HepG2 (cell line): ENCODE measurements at regions not wholly inside any gene's neighbourhood (a gene's known extent, or its start where the extent isn't known, plus 50 kb on each side); places are given as distances from the start of the nearest gene placed in this dataset.
A peak's percentile ranks its signal among the peaks of the same experiment; 100 is the strongest.

ENCODE experiments used
- ARID5B ChIP-seq: IDR thresholded peaks from 2 replicates; pipeline ENCODE4 v1.4.0; 2020; ENCODE audit warnings: mild to moderate bottlenecking, missing genetic modification reagents
- ATF1 ChIP-seq: IDR thresholded peaks from 2 replicates; pipeline ENCODE4 v1.6.1; 2016; ENCODE audit warnings: mild to moderate bottlenecking, control low read depth
- CEBPG ChIP-seq: IDR thresholded peaks from 2 replicates; pipeline ENCODE4 v1.6.1; 2016
- GATAD2A ChIP-seq: IDR thresholded peaks from 2 replicates; pipeline ENCODE4 v1.6.1; 2016
- HDAC2 ChIP-seq: sonication (generic); formaldehyde crosslinking; IDR thresholded peaks from 2 replicates; pipeline ENCODE4 v1.4.0; 2020; ENCODE audit warnings: missing genetic modification reagents
- HOMEZ ChIP-seq: IDR thresholded peaks from 2 replicates; pipeline ENCODE4 v1.6.1; 2016; ENCODE audit warnings: low read depth
- ISL2 ChIP-seq: sonication (generic); formaldehyde crosslinking; IDR thresholded peaks from 2 replicates; pipeline ENCODE4 v1.5.0; 2020; ENCODE audit warnings: missing genetic modification reagents
- NR2C2 ChIP-seq: sonication (generic); formaldehyde crosslinking; IDR thresholded peaks from 2 replicates; pipeline ENCODE4 v1.4.0; 2020; ENCODE audit warnings: missing genetic modification reagents, mild to moderate bottlenecking, moderate library complexity, borderline replicate concordance
- SALL1 ChIP-seq: sonication (generic); formaldehyde crosslinking; IDR thresholded peaks from 2 replicates; pipeline ENCODE4 v1.8.0; 2022; ENCODE audit warnings: mild to moderate bottlenecking, missing genetic modification reagents
- SIX4 ChIP-seq: sonication (generic); formaldehyde crosslinking; IDR thresholded peaks from 2 replicates; pipeline ENCODE4 v1.4.0; 2020; ENCODE audit warnings: missing genetic modification reagents
- SOX6 ChIP-seq, 2 experiments: fragments of 450-650 bp in 1 of 2; sonication (generic) in 1 of 2; formaldehyde crosslinking in 1 of 2; IDR thresholded peaks; 2 replicates each; pipeline versions ENCODE4 v1.4.0 to v1.6.1; 2017 to 2020; ENCODE audit warnings: antibody characterized with exemption in 1 of 2, mild to moderate bottlenecking in 1 of 2, missing genetic modification reagents in 1 of 2
- TCF7 ChIP-seq: sonication (generic); IDR thresholded peaks from 2 replicates; pipeline ENCODE4 v1.6.1; 2016; ENCODE audit warnings: antibody characterized with exemption, low read depth
- ZMYM3 ChIP-seq: sonication (generic); formaldehyde crosslinking; IDR thresholded peaks from 2 replicates; pipeline ENCODE4 v1.5.1; 2020; ENCODE audit warnings: mild to moderate bottlenecking, missing genetic modification reagents
- ZNF331 ChIP-seq: sonication (generic); formaldehyde crosslinking; IDR thresholded peaks from 2 replicates; pipeline ENCODE4 v1.4.0; 2020; ENCODE audit warnings: missing genetic modification reagents
- ZNF430 ChIP-seq: sonication (generic); formaldehyde crosslinking; IDR thresholded peaks from 2 replicates; pipeline ENCODE4 v1.9.0; 2021; ENCODE audit warnings: mild to moderate bottlenecking, missing genetic modification reagents
- ZNF576 ChIP-seq: sonication (generic); formaldehyde crosslinking; IDR thresholded peaks from 2 replicates; pipeline ENCODE4 v1.4.0; 2020; ENCODE audit warnings: mild to moderate bottlenecking, missing genetic modification reagents
- TF ChIP-seq, protein P1 (sequence below): sonication (generic); formaldehyde crosslinking; IDR thresholded peaks from 2 replicates; pipeline ENCODE4 v1.4.0; 2020; ENCODE audit warnings: missing genetic modification reagents, borderline replicate concordance
- TF ChIP-seq, protein P2 (sequence below): IDR thresholded peaks from 2 replicates; pipeline ENCODE4 v1.6.1; 2016; ENCODE audit warnings: missing compliant biosample characterization, missing genetic modification reagents, borderline replicate concordance

GRCh38 chr5:96338624-96339415 lies 94.2 kb downstream of the PCSK1 start (continued):
- TF ChIP-seq, protein P1, sequence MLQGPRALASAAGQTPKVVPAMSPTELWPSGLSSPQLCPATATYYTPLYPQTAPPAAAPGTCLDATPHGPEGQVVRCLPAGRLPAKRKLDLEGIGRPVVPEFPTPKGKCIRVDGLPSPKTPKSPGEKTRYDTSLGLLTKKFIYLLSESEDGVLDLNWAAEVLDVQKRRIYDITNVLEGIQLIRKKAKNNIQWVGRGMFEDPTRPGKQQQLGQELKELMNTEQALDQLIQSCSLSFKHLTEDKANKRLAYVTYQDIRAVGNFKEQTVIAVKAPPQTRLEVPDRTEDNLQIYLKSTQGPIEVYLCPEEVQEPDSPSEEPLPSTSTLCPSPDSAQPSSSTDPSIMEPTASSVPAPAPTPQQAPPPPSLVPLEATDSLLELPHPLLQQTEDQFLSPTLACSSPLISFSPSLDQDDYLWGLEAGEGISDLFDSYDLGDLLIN, result no peak
- no peak for TF ChIP-seq ISL2 (CRISPR knock-in tag)
- TF ChIP-seq SALL1 (CRISPR knock-in tag), result peak; percentile 55
- TF ChIP-seq ZNF331, result 0 out of 2 replicates have a peak, but pooled peaks have one; percentile 46
- no peak for TF ChIP-seq NR2C2 (CRISPR knock-in tag)
- TF ChIP-seq TCF7, result no peak
- peak; percentile 78 for TF ChIP-seq GATAD2A (CRISPR knock-in tag)
- TF ChIP-seq ZNF430 (CRISPR knock-in tag), result no peak
- no peak for TF ChIP-seq ZNF576 (CRISPR knock-in tag)
- TF ChIP-seq HDAC2, result 0 out of 2 replicates have a peak, but pooled peaks have one; percentile 23
- TF ChIP-seq ARID5B (CRISPR knock-in tag), result peak; percentile 65
- 0 out of 2 replicates have a peak, but pooled peaks have one; percentile 24 for TF ChIP-seq ZMYM3 (CRISPR knock-in tag)
- TF ChIP-seq CEBPG, result no peak
- TF ChIP-seq SOX6 (IDR thresholded peaks at IDR 0.05), result no peak
- TF ChIP-seq SOX6 (CRISPR knock-in tag; IDR thresholded peaks at IDR 0.05), result no peak
- TF ChIP-seq, protein P2, sequence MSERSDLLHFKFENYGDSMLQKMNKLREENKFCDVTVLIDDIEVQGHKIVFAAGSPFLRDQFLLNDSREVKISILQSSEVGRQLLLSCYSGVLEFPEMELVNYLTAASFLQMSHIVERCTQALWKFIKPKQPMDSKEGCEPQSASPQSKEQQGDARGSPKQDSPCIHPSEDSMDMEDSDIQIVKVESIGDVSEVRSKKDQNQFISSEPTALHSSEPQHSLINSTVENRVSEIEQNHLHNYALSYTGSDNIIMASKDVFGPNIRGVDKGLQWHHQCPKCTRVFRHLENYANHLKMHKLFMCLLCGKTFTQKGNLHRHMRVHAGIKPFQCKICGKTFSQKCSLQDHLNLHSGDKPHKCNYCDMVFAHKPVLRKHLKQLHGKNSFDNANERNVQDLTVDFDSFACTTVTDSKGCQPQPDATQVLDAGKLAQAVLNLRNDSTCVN (CRISPR knock-in tag), result peak; percentile 94
- no peak for TF ChIP-seq ATF1 (CRISPR knock-in tag)
- TF ChIP-seq HOMEZ (CRISPR knock-in tag), result 0 out of 2 replicates have a peak, but pooled peaks have one; percentile 39
- TF ChIP-seq SIX4 (CRISPR knock-in tag), result peak; percentile 92
